GM21576 (cell line): ENCODE measurements at regions not wholly inside any gene's neighbourhood (a gene's known extent, or its start where the extent isn't known, plus 50 kb on each side); places are given as distances from the start of the nearest gene placed in this dataset.

Experiments
- ATAC-seq: cut with Tn5 transposase; IDR thresholded peaks from one replicate; pipeline ENCODE4 v1.9.1; 2021; ENCODE audit warnings: mild to moderate bottlenecking, moderate library complexity; ENCODE audit not compliant: unreplicated experiment

DNA sequence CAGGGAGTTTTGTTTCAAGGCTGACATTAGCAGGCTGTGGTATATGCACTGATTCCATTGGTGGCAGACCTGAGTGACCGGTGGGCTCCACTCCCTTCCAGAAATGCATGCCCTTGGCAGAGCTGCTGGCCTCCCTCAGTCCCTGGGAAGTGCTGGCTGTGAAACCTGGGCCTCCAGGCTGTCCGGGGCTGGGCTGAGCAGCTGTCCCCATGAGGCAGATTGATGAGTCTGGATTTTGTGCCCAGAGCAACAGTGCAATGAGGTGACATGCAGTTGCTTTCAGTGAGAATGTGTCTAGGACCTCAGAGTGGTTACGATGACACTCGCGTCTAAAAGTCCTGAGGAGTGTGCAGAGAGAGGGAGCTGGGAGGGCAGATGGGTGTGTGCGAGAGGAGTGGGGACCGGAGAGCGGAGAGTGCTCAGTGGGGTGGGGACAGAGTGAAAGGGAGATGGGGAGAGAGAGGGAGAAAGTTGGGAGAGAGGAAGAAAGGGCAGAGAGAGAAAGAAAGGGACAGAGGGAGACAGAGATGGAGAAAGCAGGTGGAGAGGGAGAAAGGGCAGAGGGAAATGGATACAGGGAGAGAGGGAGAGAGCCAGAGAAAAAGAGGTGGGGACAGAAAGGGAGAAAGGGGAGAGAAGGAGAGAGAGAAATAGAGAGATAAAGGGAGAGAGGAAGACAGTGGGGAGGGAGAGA is 978.3 kb downstream of the BRD1 start:
- ATAC-seq: no peak

DNA sequence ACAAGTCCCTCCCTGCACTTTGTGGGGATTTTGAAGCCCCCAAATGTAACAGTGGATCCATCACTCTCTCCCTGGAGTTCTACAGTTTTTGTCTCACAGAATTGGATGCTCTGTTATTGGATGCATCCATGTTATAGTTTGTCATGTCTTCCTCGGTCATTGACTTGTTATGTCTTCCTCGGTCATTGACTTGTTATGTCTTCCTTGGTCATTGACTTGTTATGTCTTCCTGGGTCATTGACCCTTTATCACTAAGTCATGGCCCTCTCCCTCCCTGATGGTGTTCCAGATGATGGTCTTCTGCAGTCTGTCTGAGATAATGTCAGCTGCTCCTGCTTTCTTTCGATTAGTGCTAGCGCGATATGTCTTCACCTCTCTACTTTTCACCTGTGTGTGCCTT is 981.5 kb downstream of the BRD1 start:
- ATAC-seq: no peak

DNA sequence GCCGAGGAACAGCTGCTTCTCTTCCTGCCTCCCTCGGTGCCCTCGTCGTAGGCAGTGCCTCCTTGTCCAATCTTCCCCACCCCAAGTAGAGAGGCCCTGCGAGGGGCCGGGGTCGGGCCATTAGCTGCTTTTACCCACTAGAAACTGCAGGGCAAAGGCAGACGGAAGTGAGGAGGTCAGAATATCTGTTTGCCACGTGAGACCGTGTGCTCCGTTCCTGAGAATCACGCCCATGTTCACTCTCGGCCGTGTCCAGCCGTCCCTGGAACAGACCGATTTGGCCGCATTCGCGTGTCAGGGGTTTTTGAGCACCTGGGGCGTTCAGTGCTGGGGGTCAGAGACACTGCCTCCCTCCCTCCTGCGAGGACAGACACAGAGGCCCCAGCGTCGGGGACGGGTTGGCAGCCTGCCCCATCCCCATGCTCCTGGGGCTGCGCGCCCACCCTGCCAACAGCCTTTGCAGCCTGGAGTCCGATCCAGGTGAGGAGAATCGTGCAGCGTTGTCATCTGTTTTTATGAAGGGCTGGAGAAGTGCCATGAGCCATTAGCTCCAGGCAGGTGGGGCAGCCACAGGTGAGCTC is 982.2 kb downstream of the BRD1 start:
- no peak for ATAC-seq

DNA sequence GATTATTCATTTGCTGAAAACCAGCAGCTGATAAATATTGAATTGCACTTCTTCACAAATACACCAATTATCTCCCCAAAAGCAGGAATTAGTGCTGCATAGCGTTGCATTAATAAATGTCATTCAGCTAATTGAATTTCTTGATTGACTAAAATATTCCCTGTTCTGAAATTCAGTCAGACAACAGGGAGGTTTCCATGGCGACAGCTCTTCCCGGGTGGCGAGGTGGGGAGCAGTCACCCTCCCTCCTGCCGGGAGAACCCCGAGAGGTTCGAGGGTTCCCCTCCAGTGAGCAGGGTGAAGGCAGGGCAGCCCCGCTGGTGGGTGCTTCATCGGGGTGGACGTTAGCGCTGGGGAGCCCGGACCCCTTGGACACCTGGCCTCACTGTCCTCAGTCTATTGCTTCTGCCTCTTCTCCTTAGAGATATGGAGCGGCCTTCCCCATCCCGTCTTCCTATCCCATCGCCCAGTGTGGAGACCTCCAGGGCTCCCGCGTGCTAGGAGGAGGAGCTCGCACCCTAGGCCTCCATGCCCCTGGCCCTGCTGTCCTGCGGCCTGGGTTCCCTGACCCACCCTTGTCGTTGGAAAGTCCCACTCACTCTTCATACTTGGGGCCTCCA is 983.5 kb downstream of the BRD1 start:
- ATAC-seq: no peak

DNA sequence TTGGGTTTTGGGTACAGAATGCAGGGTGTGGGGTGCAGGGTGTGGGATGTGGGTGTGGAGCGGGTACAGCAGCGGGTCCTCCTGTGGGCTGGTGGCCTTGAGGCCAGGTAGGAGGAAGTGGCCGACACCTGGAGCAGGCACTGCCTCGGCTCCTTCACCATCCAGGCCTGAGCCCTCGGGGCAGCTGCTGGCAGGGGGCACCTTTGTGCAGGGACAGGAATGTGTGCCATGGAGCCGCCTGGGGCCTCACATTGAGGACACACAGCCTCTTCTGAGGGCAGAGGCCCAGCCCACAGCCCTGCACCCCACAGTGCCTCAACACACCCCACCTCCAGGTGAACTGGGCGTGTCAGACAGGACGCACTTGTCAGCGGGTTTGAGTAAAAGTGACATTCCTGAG is 984.0 kb downstream of the BRD1 start:
- ATAC-seq: no peak

DNA sequence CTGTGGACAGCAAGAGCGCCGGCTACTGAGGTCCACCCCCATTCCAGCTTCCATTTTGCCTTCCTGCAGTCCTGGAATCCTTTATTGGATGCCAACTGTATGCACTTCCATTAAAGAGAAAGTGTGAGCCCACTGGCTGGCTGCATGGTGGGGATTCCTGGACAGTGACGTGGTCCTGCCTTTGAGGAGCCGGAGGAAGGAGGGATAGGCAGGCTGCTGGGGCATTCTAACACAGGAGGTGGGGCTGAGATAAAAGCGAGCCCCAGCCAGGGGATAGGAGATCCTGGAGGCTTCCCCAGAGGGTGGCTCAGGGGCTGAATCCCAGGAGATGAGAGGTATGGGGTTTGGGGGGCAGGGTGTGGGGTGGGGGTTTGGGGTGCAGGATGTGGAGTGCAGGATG is 984.7 kb downstream of the BRD1 start:
- ATAC-seq: no peak

DNA sequence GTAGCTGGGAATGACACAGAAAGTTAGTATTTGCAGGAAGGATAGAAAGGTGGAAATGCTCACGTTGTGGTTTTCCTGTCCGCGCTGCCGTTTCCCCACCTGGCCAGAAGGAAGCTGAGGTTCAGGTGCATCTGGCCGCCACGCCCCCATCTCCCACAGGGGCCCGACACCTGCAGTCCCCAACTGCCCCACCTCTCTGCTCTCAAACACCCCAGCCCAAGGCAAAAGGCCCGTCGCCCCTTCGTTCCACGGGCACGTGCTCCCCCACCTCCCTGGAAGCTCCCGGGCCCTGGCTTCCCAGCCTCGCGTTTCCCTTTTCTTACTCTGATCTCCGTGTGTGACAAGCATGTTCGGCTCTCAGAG is 985.1 kb downstream of the BRD1 start:
- no peak for ATAC-seq

DNA sequence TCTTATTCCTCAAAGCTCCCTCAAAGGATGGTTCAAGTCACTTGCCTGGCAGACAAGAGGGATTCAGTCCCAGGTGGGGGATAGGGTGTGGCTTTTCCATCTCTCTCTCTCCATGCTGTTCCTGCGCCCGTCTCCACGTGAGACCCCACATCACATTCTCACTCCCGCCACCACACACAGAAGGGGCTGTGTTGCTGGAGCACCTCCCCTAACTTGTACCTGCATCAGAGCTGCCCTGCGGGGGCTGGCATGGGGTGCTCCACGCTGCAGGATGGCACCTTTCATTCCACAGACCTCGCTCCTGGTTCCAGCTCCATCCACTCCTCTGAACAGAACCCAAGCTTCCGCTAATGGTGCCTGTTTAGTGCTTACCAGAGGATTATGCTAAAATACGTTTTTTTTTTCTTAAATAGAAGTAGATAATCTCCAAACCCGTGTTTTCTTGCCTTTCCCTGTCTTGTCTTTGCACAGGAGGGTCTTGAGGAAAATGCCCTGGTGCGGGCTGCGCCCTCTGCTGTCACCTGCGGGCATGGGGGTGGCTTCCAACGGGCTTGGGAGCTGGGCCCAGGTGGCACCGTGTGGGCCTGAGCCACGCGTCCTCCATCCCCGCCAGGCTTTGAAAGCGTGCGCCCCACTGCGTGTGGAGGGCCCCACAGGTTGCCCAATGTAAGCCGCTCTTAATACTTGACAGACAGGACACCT is 985.6 kb downstream of the BRD1 start:
- ATAC-seq: no peak

DNA sequence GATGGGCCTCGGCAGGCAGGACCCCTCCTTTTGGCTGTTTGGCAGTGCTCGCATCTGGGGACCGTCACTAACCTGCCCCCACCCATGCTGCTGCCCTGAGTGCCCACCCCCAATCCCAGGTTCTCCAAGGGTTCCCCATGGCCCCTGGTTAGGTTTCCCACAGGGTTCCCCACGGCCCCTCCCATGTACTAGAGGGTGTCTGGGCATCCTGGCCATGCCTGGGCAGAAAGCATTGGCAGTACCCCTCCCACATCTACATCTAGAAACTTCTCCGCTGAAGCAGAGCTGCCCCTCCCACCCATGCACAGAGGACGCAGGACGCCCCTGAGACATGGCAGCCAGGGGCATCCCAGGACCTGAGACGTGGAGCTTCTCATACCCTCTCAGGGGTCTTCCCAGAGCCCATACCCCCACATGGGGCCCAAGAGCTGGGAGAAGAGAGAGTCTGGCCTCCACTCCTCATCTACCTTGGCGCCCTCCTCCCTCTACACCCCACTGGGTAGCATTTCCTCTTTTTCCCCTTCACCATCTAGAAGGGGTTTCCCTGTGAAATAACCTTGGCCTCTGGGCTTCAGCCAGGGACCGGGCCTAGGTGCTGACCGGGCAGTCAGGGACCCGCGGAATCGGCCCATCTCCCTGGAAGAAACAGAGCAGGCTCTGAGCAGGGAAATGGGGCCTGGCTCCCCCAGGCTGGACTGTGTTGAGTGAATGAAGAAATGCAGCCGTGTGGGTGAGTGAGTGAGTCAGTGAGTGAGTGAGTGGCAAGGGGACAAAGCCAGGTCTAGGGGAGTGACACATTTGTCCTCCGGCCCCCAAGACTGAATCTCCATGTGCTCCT is 987.3 kb downstream of the BRD1 start:
- ATAC-seq: no peak

DNA sequence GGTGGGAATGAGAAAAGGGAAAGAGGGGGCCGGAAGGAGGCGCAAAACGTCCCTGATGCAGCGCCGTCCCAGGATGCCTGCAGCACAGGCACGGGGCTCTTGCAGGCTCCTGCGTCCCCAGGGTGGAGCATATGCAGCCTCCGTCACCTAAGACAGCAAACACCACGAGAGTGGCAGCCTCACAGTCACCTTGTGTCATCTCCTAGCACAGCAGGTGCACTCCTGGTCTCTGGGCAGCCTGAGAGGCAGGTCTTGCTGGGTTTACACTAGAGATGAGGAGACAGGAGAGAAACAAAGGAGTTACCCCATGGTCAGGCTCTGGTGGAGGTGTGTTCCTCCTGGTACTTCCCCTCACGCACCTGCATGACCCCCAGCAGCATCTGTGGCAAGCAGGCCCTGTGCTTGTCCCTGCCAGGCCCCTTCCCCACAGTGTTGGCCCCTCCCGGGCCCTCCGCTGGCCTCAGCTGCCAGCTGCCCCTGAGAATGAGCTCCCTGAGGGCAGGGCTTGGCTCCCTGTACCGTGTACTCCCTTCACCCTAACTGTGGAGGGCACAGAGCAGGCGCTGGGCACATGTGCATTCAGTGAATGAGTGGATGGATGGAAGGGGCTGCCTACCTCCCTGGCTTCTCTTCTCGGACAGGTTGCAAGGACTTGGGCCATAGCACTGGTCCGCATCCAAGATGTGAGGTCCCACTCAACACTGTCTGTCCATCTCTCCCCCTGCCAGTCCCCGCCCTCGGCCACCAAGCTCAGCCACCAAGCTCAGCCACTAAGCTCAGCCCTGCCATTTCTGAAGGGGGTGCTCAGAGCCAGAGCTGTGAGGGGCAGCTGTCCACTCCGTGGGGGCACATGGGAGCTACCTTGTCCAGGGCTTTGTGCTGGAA is 988.6 kb downstream of the BRD1 start:
- ATAC-seq: no peak

DNA sequence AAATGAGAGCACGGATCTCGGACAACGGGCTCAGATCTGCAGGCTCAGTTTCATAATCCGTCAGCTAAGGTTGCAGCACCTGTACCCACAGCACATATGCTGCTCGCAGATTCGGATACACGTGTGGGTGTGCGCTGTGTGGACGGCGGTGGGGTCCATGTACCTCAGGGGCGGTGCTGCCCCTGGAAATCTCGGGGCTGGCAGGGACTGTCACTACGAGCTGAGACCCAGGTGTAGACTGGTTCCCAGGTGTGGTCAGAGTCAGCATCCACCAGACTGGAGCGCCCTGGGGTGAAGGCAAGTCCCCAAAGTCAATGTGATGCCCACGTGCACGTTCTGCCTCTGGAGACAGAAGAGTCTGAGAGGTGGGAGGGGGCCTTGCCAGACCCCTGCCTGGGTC is 989.3 kb downstream of the BRD1 start:
- ATAC-seq: no peak

DNA sequence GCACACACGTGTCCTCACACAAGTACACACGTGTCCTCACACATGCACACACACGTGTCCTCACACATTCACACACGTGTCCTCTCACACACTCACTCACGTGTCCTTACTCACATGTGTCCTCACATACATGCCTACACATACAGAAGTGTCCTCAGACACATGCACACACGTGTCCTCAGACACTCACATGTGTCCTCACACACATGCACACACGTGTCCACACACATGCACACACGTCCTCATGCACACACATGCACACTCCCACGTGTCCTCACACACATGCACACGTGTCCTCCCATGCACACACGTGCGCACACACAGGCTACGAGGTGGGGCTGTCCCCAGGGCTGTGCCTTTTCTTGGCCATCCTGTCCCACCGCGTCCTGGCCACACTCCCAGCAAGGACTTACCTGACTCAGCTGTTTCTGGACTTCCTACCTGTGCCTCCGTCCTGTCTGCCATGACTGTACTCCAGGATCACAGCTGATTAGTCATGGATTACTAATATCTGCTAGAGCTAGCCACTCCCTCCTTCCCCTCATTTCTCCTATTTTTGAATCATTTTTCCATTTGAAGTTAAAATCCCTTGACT is 990.2 kb downstream of the BRD1 start:
- ATAC-seq: no peak

DNA sequence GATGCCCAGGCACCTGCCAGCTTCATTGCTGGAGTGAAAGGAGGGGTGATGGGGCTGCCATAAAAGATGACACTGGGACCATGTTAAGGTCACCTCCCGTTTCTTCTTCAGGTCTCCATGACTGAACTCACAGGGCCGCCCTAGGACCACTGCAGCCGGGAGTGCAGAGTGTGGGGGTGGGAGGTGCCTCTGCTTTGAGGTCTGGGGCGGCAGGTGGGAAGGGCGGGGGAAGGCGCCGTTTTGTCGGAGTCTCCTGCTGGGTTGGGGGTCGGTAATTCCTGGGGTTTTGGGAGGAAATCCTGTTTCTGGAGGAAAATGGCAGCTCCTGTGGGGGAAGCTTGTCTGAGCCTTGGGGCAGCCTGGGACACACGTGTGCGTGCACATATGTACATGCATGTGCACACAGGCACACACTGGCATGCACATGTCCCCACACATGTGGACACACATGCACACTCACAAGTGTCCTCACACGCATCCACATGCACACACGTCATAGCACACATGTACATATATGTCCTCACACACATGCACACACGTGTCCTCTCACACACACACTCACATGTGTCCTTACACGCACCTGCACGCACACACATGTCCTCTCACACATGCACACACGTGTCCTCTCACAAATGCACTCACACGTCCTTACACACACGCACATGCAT is 990.9 kb downstream of the BRD1 start:
- no peak for ATAC-seq

DNA sequence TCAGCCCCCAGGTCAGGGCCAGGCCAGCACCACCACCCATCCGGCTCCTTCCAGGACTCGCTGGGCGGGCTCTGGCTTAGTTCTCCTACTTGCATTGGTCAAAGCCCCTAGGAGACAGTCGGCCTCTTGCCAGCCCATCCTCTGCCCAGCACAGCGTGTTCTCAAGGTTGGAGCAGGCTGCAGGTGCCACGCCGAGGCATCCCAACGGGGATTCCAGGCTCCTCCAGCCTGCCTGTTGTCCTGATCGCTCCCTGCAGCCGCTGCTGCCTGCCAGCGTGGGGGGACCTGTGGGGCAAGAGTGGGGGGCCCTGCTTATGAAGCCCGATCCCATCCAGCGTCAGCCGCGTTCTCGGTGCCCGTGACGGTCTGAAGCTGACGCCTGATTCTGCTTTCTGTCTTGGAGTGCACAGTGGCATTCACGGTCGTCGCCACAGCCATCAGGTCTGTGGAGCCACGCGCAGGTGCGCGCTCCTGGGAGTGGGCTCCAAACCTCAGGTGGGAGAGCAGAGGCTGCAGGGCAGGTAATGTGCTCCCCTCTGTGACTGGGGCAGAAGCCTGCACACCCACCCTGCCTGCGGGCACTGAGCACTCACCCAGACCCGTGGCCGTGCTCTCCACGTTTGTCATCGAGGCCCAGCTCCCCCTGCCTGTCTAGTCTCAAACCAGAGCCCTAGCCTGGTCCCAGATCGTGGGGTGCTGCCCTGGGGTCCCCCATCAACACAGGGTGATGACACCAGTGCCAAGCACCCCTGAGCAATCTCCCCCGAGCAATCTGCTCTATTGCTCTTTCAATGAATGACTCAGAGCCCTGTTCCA is 991.6 kb downstream of the BRD1 start:
- ATAC-seq: no peak

DNA sequence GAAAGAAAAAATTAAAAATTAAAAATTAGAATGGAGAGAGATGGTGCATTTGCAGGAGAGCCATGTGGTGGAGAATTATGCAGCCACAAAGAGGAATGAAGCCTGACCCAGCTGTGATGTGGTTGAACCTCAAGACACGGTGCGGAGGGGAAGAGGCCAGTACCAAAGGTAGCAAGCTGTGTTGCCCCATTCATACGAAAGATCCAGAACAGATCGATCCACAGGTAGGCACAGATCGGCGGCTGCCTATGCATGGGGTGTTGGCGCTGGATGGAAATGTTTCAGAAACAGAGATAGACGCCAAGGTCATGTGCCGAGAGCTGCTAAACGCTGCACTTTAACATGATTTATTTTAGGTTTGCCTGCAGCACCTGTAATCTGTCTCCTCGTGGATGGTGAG is 992.3 kb downstream of the BRD1 start:
- no peak for ATAC-seq

DNA sequence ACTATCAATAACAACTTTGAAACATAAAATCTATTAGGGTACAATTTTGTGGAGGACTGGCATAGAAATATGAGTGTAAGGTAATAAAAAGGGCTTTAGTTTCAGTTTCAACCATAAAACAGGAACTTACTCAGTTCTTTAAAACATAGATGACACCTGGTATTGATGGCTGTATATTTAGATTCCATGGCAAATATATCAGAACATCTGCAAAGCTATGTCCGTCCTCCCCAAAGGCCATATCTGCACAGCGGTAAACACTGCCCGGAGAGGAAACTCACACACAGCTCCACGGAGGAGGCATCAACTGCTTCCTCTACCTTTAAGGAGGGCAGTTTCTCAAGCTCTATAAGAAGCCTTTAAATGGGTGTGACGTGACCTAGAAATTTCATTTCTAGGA is 993.3 kb downstream of the BRD1 start:
- ATAC-seq: no peak

DNA sequence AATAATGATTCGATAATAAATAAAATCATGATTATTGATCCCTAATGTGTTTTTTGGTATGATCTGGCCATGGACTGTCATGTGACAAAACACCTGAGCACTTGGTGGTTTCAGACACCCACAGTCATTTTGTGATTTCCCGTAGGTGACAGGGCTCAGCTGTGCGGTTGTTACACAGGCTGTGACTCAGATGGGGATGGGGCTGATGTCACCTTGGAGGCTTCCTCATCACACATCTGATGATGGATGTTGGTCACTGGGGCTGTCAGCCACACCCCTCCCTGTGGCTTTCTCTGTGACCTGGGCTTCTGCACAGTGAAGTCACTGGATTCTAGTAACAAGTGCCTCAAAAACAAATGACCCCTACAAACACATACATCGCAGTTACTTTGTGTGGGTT is 995.1 kb downstream of the BRD1 start:
- ATAC-seq: no peak

DNA sequence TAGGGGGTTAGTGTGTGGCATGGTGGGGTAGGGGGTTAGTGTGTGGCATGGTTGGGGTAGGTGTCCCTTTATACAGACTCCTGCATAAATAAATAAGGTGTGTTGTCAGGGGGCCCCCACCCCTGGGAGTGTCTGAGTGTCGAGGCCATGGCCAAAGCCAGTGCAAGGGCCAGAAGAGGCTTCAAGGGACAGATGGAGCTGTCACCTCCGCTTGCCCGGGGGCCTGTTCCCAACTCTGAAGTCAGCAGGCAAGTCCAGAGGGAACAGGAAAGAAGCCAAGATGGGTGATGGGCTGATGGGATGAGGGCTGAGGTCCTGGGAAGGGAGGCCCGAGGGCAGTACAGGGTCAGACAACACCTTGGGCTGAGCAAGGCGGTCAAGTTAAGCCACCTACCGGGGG is 997.8 kb downstream of the BRD1 start:
- no peak for ATAC-seq
